ENCODE measurements at regions not wholly inside any gene's neighbourhood (a gene's known extent, or its start where the extent isn't known, plus 50 kb on each side); places are given as distances from the start of the nearest gene placed in this dataset.

GRCh38 chr12:12018454-12018853, 52.3 kb upstream of the BCL2L14 start:
- DNase-seq (ENCODE audit: low read depth in 2 of 2): peak; percentile 42 to 80
- no peak overlapping the region for H3K4me3 ChIP-seq (replicated peaks in 1 of 2; ENCODE audit: low read depth in 2 of 2, low read length in 2 of 2)
- TF ChIP-seq CTCF (IDR thresholded peaks at IDR 0.05; ENCODE audit: low read depth, low read length): no peak

GRCh38 chr12:12019881-12020280, 50.9 kb upstream of the BCL2L14 start:
- no peak for TF ChIP-seq CTCF (IDR thresholded peaks at IDR 0.05; ENCODE audit: low read depth, low read length)
- no peak for DNase-seq (ENCODE audit: low read depth in 2 of 2)
- H3K4me3 ChIP-seq (replicated peaks in 1 of 2; ENCODE audit: low read depth in 2 of 2, low read length in 2 of 2): no peak overlapping the region

DNA sequence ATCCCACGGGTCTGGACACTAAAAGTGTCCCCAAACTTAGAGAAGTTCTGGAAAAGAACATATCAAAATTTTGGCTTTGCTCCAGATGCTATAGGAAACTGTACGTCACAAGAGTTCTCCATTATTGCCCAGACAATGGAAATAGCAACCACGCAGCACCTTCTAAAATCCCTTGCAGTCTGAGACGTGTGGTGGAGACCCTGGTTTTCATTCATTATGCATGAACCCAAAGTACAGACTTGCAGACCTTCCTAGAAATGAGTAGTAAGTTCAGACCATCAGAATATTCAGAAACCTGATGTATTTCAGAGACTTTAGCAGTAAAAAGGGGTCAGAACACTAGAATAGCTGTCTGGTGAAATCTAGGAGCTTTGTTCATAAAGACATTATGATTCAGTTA, 50.0 kb upstream of the BCL2L14 start:
- no peak for DNase-seq (ENCODE audit: low read depth in 2 of 2)
- no peak overlapping the region for H3K4me3 ChIP-seq (replicated peaks in 1 of 2; ENCODE audit: low read depth in 2 of 2, low read length in 2 of 2)
- no peak for TF ChIP-seq CTCF (IDR thresholded peaks at IDR 0.05; ENCODE audit: low read depth, low read length)

All from cardiac fibroblast (primary cell).